ENCODE measurements at regions not wholly inside any gene's neighbourhood (a gene's known extent, or its start where the extent isn't known, plus 50 kb on each side); places are given as distances from the start of the nearest gene placed in this dataset.

DNA sequence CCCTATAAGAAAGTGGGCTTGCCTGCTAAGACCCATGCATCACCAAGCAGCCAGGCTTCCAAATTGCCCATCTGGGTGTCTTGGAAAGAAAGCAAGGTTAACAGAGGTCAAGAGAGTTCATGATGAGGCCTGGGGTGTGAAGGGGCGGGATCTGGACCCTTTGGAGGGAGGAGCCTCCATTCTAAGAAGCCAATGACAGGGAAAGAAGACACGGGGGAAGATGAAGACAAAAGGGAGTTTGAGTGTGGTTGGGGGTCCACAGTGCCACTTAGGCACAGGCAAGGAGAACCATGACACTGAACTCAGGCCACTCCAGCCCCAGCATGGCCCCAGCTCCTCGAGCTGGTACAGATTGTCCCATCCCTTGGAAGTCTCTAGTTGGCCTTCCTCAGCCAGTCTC lies 350.2 kb upstream of the TSHZ3 start:
- no peak for TF ChIP-seq ZFX (IDR thresholded peaks at IDR 0.05)
- TF ChIP-seq, protein P1, sequence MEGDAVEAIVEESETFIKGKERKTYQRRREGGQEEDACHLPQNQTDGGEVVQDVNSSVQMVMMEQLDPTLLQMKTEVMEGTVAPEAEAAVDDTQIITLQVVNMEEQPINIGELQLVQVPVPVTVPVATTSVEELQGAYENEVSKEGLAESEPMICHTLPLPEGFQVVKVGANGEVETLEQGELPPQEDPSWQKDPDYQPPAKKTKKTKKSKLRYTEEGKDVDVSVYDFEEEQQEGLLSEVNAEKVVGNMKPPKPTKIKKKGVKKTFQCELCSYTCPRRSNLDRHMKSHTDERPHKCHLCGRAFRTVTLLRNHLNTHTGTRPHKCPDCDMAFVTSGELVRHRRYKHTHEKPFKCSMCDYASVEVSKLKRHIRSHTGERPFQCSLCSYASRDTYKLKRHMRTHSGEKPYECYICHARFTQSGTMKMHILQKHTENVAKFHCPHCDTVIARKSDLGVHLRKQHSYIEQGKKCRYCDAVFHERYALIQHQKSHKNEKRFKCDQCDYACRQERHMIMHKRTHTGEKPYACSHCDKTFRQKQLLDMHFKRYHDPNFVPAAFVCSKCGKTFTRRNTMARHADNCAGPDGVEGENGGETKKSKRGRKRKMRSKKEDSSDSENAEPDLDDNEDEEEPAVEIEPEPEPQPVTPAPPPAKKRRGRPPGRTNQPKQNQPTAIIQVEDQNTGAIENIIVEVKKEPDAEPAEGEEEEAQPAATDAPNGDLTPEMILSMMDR (conservative IDR thresholded peaks at IDR 0.05) = no peak
- H3K27ac ChIP-seq = no peak overlapping the region

DNA sequence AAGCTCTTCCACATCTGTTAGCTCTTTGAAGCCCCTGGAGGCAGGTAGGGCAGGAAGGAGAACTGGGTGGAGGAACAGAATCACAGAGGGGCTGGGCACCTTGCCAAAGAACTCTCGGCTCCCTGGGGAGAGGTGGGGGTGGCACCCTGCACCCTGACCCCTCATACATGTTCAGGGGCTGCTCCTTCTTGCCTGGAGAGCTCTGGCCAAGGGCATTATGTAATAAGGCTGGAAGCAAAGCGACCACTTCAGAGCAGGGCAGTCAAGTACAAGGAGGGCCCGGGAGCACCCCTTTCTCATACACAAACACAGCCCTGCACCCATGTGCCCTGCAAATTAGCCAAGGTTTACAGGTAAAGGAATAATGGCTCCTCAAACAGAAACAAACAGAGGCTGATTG lies 351.9 kb upstream of the TSHZ3 start:
- TF ChIP-seq ZFX (IDR thresholded peaks at IDR 0.05) = no peak
- TF ChIP-seq, protein P1 (conservative IDR thresholded peaks at IDR 0.05) = no peak
- H3K27ac ChIP-seq = no peak overlapping the region

DNA sequence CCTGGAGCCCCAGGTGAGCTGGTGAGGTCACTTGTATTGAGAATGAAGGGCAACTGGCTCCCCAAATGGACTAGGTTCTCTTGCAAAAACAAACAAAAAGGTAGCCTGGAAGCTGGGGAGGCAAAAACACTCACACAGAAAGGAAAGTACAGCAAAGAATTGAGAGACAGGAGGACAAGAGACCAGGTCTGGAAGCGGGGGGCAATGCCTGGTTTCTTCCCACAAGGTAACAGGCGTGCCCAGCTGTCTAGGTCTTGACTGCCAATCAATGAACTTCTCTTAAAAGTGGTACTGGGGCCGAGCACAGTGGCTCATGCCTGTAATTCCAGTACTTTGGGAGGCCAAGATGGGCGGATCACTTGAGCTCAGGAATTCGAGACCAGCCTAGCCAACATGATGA lies 356.4 kb upstream of the TSHZ3 start:
- H3K27ac ChIP-seq = no peak overlapping the region
- TF ChIP-seq, protein P1 (conservative IDR thresholded peaks at IDR 0.05) = no peak
- TF ChIP-seq ZFX (IDR thresholded peaks at IDR 0.05) = no peak

DNA sequence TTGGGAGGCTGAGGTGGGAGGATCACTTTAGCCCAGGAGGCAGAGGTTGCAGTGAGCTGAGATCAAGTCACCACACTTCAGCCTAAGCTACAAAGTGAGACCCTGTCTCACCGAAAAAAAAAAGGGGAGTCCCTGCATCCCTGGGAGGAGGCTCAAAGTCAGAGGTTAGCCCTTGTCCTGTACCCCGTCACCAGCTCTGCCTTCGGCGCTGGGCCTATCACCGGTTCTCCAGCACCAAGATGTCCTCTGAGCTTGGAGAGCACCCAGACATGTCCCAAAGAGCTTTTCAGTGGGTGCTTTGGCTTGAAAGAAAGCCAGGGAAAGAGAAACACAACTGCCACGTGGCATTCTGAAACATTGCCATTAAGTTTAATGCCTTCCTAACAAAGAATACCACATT lies 356.9 kb upstream of the TSHZ3 start:
- TF ChIP-seq, protein P1 (conservative IDR thresholded peaks at IDR 0.05) = no peak
- TF ChIP-seq ZFX (IDR thresholded peaks at IDR 0.05) = no peak
- no peak overlapping the region for H3K27ac ChIP-seq

DNA sequence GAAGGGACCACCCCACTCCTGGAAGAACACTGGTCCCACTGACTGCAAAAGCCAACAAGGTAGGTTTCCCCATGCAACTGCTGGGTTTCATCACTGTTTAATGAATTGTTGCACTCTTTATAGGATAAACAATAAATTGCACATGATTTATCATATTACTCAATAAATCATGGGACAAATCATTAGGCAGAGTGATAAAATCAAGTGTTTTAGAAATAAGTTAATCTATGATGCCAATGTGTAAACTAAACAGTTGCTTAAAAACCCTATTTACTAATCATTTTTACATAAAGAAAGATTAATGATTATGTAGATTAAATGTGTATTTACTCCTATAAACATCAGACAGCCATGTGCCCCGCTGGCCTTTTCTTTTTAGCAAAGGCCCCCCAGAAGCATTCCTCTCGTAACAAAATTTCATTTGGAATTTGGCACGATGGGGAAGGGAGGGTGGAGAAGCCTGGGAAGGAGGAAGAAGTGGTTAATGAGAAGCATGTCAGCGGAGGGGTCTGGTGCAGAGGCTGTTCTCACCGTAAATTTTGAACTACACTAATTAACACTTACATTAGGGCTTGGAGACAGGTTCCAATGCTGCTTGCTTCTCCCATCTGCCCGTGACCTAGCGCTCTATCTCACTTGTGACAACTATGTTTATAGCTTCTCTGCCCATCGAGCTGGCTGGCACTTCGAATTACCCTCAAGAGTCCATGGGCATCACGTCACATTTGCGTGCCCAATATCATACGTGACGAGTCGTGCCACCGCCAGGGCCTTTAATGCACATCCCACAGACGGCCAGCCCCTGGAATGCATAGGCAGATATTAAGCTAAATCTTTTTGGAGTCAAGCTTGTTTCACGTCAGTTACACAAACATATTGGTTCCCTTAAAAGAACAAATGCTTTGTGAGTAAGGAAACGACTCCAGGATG lies 357.7 kb upstream of the TSHZ3 start:
- H3K27ac ChIP-seq = no peak overlapping the region
- no peak for TF ChIP-seq ZFX (IDR thresholded peaks at IDR 0.05)
- TF ChIP-seq, protein P1 (conservative IDR thresholded peaks at IDR 0.05) = no peak

DNA sequence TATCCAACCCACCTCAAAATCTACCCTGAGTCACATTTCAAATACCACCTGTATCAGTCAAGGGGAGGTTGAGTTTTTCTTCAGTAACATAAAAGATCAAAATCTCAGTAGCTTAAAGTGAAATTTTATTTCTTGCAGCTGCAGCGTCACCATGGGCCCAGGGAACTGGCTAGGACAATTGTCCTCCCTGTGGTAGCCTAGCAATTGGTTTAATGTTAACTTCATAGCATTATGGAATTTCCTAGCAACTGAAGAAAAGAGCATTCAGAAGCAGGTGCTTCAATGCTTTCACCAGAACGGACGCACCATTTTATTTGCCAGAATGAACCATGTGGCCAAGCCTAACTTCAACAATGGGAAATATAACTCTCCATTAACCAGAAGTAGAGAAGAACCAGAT lies 359.3 kb upstream of the TSHZ3 start:
- H3K27ac ChIP-seq = no peak overlapping the region
- TF ChIP-seq, protein P1 (conservative IDR thresholded peaks at IDR 0.05) = no peak
- TF ChIP-seq ZFX (IDR thresholded peaks at IDR 0.05) = no peak

DNA sequence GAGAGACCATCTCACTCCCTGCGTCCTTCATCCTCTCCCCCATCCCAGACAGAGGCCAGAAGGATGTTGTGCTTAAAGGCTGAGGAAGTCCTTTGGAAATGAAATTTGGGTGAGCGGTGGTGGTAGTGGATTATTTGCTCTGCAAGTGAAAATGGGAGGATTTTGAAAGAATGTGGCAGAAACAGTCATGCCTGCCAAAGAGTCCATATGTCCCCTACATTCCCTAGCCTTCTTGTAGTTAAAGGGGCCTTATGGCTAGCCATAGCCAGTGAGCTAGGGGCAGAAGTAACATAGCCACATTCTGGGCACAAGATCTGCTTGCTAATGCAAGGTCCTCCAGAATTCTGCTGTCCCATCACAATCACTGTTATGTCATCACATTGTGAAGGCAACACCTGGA lies 360.2 kb upstream of the TSHZ3 start:
- no peak overlapping the region for H3K27ac ChIP-seq
- TF ChIP-seq, protein P1 (conservative IDR thresholded peaks at IDR 0.05) = no peak
- TF ChIP-seq ZFX (IDR thresholded peaks at IDR 0.05) = no peak

Measured in C4-2B (cell line).